ENCODE measurements at regions not wholly inside any gene's neighbourhood (a gene's known extent, or its start where the extent isn't known, plus 50 kb on each side); places are given as distances from the start of the nearest gene placed in this dataset.

GRCh38 chr4:146577111-146577510 is 55.4 kb upstream of the SLC10A7 start:
- H3K4me2 ChIP-seq (ENCODE audit: low read length), result no peak overlapping the region
- H4K20me1 ChIP-seq (ENCODE audit: insufficient read depth), result no peaks in the 10 kb centered on the region
- TF ChIP-seq SMC3 (conservative IDR thresholded peaks at IDR 0.05; ENCODE audit: poor library complexity) (no peak), MXI1 (conservative IDR thresholded peaks at IDR 0.05; ENCODE audit: poor library complexity, severe bottlenecking) (no peak), EZH2 (IDR thresholded peaks at IDR 0.05; ENCODE audit: borderline replicate concordance, insufficient read depth, low read length, poor library complexity, severe bottlenecking) (no peak), POLR2AphosphoS5 (IDR thresholded peaks at IDR 0.05) (no peak), CTCF (IDR thresholded peaks at IDR 0.05; ENCODE audit: poor library complexity, severe bottlenecking) (no peak), REST (IDR thresholded peaks at IDR 0.05; ENCODE audit: borderline replicate concordance) (no peak)

GRCh38 chr4:146582864-146583263 is 55.8 kb upstream of the POU4F2 start:
- Histone ChIP-seq H3F3A (ENCODE audit: insufficient read depth, low read length, poor library complexity, severe bottlenecking) (no peaks in the 10 kb centered on the region), H3K4me2 (ENCODE audit: low read length) (no peak overlapping the region), H3K27ac (ENCODE audit: low read length) (no peak overlapping the region), H2AFZ (ENCODE audit: low read depth, low read length) (no peak overlapping the region), H3K36me3 (ENCODE audit: insufficient read depth, low read length) (no peaks in the 10 kb centered on the region), H4K20me1 (ENCODE audit: insufficient read depth) (no peaks in the 10 kb centered on the region), H3K9me3 (ENCODE audit: low read length) (no peaks in the 10 kb centered on the region), H3K9ac (ENCODE audit: low read length) (no peak overlapping the region), H3K9me2 (ENCODE audit: insufficient read depth, low read length) (no peaks in the 10 kb centered on the region), H3K4me3 (ENCODE audit: low read length) (no peak overlapping the region), H3K27me3 (ENCODE audit: insufficient read depth, low read depth, low read length) (no peaks in the 10 kb centered on the region), H3K79me2 (replicated peaks; ENCODE audit: insufficient read depth, low read length) (no peaks in the 10 kb centered on the region)
- TF ChIP-seq POLR2AphosphoS5 (IDR thresholded peaks at IDR 0.05), result no peak
- no peak for TF ChIP-seq CTCF (IDR thresholded peaks at IDR 0.05; ENCODE audit: poor library complexity, severe bottlenecking)
- no peak for TF ChIP-seq MXI1 (conservative IDR thresholded peaks at IDR 0.05; ENCODE audit: poor library complexity, severe bottlenecking)
- no peak for TF ChIP-seq EP300 (conservative IDR thresholded peaks at IDR 0.05; ENCODE audit: poor library complexity, severe bottlenecking)
- TF ChIP-seq EZH2 (IDR thresholded peaks at IDR 0.05; ENCODE audit: borderline replicate concordance, insufficient read depth, low read length, poor library complexity, severe bottlenecking), result no peak
- peak; percentile 27 for TF ChIP-seq RAD21 (conservative IDR thresholded peaks at IDR 0.05)
- peak; percentile 22 for TF ChIP-seq SMC3 (conservative IDR thresholded peaks at IDR 0.05; ENCODE audit: poor library complexity)

More at GRCh38 chr4:146577111-146577510, 55.4 kb upstream of the SLC10A7 start:
- Histone ChIP-seq H3F3A (ENCODE audit: insufficient read depth, low read length, poor library complexity, severe bottlenecking) (no peaks in the 10 kb centered on the region), H3K9ac (ENCODE audit: low read length) (no peak overlapping the region), H3K9me2 (ENCODE audit: insufficient read depth, low read length) (no peaks in the 10 kb centered on the region), H2AFZ (ENCODE audit: low read depth, low read length) (no peak overlapping the region), H3K27ac (ENCODE audit: low read length) (no peak overlapping the region), H3K9me3 (ENCODE audit: low read length) (no peaks in the 10 kb centered on the region), H3K4me3 (ENCODE audit: low read length) (no peak overlapping the region), H3K27me3 (ENCODE audit: insufficient read depth, low read depth, low read length) (no peaks in the 10 kb centered on the region), H3K79me2 (replicated peaks; ENCODE audit: insufficient read depth, low read length) (no peaks in the 10 kb centered on the region), H3K36me3 (ENCODE audit: insufficient read depth, low read length) (no peaks in the 10 kb centered on the region)
